ENCODE measurements at regions not wholly inside any gene's neighbourhood (a gene's known extent, or its start where the extent isn't known, plus 50 kb on each side); places are given as distances from the start of the nearest gene placed in this dataset.

DNA sequence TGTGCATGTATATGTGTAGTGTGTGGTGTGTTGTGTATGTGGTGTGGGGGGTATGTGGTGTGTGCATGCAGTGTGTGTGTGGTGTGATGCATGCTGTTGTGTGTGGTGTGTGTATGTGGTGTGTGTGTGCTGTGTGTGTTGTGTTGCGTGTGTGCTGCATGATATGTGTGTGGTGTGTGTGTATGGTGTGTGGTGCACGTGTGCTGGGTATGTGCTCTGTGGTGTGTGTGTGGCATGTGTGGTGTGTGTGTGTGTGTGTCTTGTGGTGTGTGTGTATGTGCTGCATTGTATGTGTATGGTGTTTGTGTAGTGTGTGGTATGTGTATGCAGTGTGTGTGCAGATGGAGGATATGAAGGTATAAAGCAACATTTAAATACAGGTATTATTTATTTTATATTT, 50.5 kb upstream of the CKS2 start:
- no peak overlapping the region for H2AFZ ChIP-seq (ENCODE audit: insufficient read depth, low read depth, low read length, poor library complexity, severe bottlenecking)
- no peaks in the 10 kb centered on the region for H3K9me3 ChIP-seq (replicated peaks in 1 of 2; ENCODE audit: control insufficient read depth in 1 of 2, insufficient read depth in 1 of 2, low read length in 2 of 2)
- no peak for DNase-seq
- Mint-ChIP-seq H3K4me1 (no peaks in the 10 kb centered on the region), H3K9me3 (peaks cover 0 to 4% (median 0%) of the 10 kb centered on the region in 7 donors), H3K36me3 (no peaks in the 10 kb centered on the region), H3K4me3 (no peak overlapping the region), H3K27ac (no peak overlapping the region), H3K27me3 (ENCODE audit: low read depth in 3 of 3) (peaks cover 3 to 7% (median 4%) of the 10 kb centered on the region in 3 donors)
- H4K20me1 ChIP-seq (ENCODE audit: insufficient read depth, low read length), result no peaks in the 10 kb centered on the region
- WGBS (ENCODE audit: insufficient coverage), result 100% methylated on average over 2 of the region's 2 CpGs
- no peak overlapping the region for H3K4me3 ChIP-seq (replicated peaks in 1 of 3; ENCODE audit: low read depth in 2 of 3, low read length in 3 of 3)
- no peaks in the 10 kb centered on the region for H3K79me2 ChIP-seq (ENCODE audit: insufficient read depth, low read length)
- H3K4me2 ChIP-seq (replicated peaks; ENCODE audit: extremely low read depth, low read length, poor library complexity, severe bottlenecking), result no peak overlapping the region
- H3K9ac ChIP-seq (ENCODE audit: insufficient read depth, low read length, poor library complexity, severe bottlenecking), result no peak overlapping the region
- no peaks in the 10 kb centered on the region for H3K4me1 ChIP-seq (ENCODE audit: control insufficient read depth in 1 of 2, insufficient read depth in 2 of 2, low read length in 2 of 2)
- H3K27ac ChIP-seq (ENCODE audit: low read depth in 1 of 2, low read length in 2 of 2), result no peak overlapping the region
- no peak for TF ChIP-seq CTCF (IDR thresholded peaks at IDR 0.05)
- intact Hi-C loops (cut with micrococcal nuclease), result no loop called here
- no peaks in the 10 kb centered on the region for H3K36me3 ChIP-seq (replicated peaks in 1 of 2; ENCODE audit: control insufficient read depth in 1 of 2, insufficient read depth in 2 of 2, low read length in 2 of 2)
- no peaks in the 10 kb centered on the region for H3K27me3 ChIP-seq (ENCODE audit: control insufficient read depth in 2 of 2, insufficient read depth in 2 of 2, low read length in 2 of 2)
